ENCODE measurements at regions not wholly inside any gene's neighbourhood (a gene's known extent, or its start where the extent isn't known, plus 50 kb on each side); places are given as distances from the start of the nearest gene placed in this dataset.
"Not testable (repeated sequence)": the region's sequence is repeated elsewhere in the genome, so short reads cannot be mapped to it uniquely, and the experiment has no call there.

GRCh38 chr7:130789436-130789835 is 55.4 kb upstream of the KLF14 start:
- no peak for DNase-seq

GRCh38 chr7:130791746-130792145 is 57.7 kb upstream of the KLF14 start:
- no peak for DNase-seq

GRCh38 chr7:130793855-130794618 is 60.0 kb upstream of the KLF14 start:
- DNase-seq = no peak

GRCh38 chr7:130794619-130794922 is 60.6 kb upstream of the KLF14 start:
- no peak for DNase-seq

GRCh38 chr7:130796425-130796824 is 62.4 kb upstream of the KLF14 start:
- not testable (repeated sequence) for DNase-seq

GRCh38 chr7:130803127-130803526 is 69.1 kb upstream of the KLF14 start:
- DNase-seq = no peak

- no peak for DNase-seq
Measured at GRCh38 chr7:130804220-130804619, 70.2 kb upstream of the KLF14 start.

- DNase-seq = not testable (repeated sequence)
Measured at GRCh38 chr7:130812819-130813218, 78.8 kb upstream of the KLF14 start.

GRCh38 chr7:130814778-130815335 is 80.8 kb upstream of the KLF14 start:
- no peak for DNase-seq

GRCh38 chr7:130818056-130818455 is 84.0 kb upstream of the KLF14 start:
- no peak for DNase-seq

- DNase-seq = no peak
Measured at GRCh38 chr7:130821864-130822263, 87.9 kb upstream of the KLF14 start.

GRCh38 chr7:130822642-130823041 is 88.6 kb upstream of the KLF14 start:
- DNase-seq = no peak

- DNase-seq = no peak
Measured at GRCh38 chr7:130823060-130823459, 89.1 kb upstream of the KLF14 start.

- DNase-seq = no peak
Measured at GRCh38 chr7:130825819-130826218, 91.8 kb upstream of the KLF14 start.

- DNase-seq = no peak
Measured at GRCh38 chr7:130829415-130829814, 95.4 kb upstream of the KLF14 start.

GRCh38 chr7:130831322-130831721 is 97.3 kb upstream of the KLF14 start:
- DNase-seq = no peak

- no peak for DNase-seq
Measured at GRCh38 chr7:130831817-130832481, 97.9 kb upstream of the KLF14 start.

- DNase-seq = no peak
Measured at GRCh38 chr7:130838738-130839137, 104.7 kb upstream of the KLF14 start.

GRCh38 chr7:130840599-130840998 is 106.6 kb upstream of the KLF14 start:
- DNase-seq = no peak

GRCh38 chr7:130841416-130841815 is 107.4 kb upstream of the KLF14 start:
- no peak for DNase-seq

GRCh38 chr7:130843703-130844102 is 109.7 kb upstream of the KLF14 start:
- no peak for DNase-seq

GRCh38 chr7:130844811-130845580 is 111.0 kb upstream of the KLF14 start:
- DNase-seq = no peak

- DNase-seq = no peak
Measured at GRCh38 chr7:130845581-130846085, 111.6 kb upstream of the KLF14 start.

All from activated gamma-delta T cell (primary cell).